IMR-90 (cell line): ENCODE measurements at regions not wholly inside any gene's neighbourhood (a gene's known extent, or its start where the extent isn't known, plus 50 kb on each side); places are given as distances from the start of the nearest gene placed in this dataset.

Experiments used
- ATAC-seq: fragments of 200-7000 bp; cut with Tn5 transposase; 2 replicates; pipeline ENCODE4 v1.9.1; 2020; ENCODE audit warnings: low read depth, mild to moderate bottlenecking, moderate library complexity
- BruUV-seq: library from RNA; stranded (reverse); fragments of 400-500 nt; replicated peaks from 2 replicates; lab custom pipeline; 2021; lab: Mats Ljungman, UMichigan
- CTCF ChIA-PET: fragments of 300-600 bp; formaldehyde crosslinking; extraction: SDS; loops from one replicate; lab custom pipeline; 2021; ENCODE audit warnings: antibody characterized with exemption; lab: Yijun Ruan, JAX
- POLR2A ChIA-PET: fragments of 300-600 bp; sonication (Branson Sonifier 250); formaldehyde crosslinking; loops from one replicate; lab custom pipeline; 2022; ENCODE audit warnings: antibody characterized with exemption; ENCODE audit not compliant: unreplicated experiment; lab: Charles Lee
- DNase-seq: peaks from one replicate; pipeline ENCODE4 v3.0.0; 2013
- H2AFZ ChIP-seq: replicated peaks from 2 replicates; pipeline ENCODE3; 2013; ENCODE audit warnings: low read length, mild to moderate bottlenecking; ENCODE audit not compliant: poor library complexity
- H2AK5ac ChIP-seq: 2 replicates; pipeline ENCODE4 v1.6.1; 2013; ENCODE audit warnings: low read depth, low read length, inconsistent platforms
- H2AK9ac ChIP-seq: replicated peaks from 2 replicates; pipeline ENCODE3; 2013; ENCODE audit warnings: mild to moderate bottlenecking, low read depth, low read length, moderate library complexity; ENCODE audit not compliant: poor library complexity
- H2BK120ac ChIP-seq: 2 replicates; pipeline ENCODE4 v1.6.1; 2013; ENCODE audit warnings: low read depth, low read length, inconsistent platforms
- H2BK15ac ChIP-seq: 3 replicates; pipeline ENCODE4 v1.6.1; 2013; ENCODE audit warnings: low read depth, low read length, inconsistent platforms
- H2BK20ac ChIP-seq: 2 replicates; pipeline ENCODE4 v1.6.1; 2013; ENCODE audit warnings: low read depth, mild to moderate bottlenecking, inconsistent platforms, low read length, moderate library complexity
- H2BK5ac ChIP-seq: 2 replicates; pipeline ENCODE4 v1.6.1; 2013; ENCODE audit warnings: mild to moderate bottlenecking, low read depth, low read length, inconsistent platforms; ENCODE audit not compliant: poor library complexity, severe bottlenecking
- H3K14ac ChIP-seq: replicated peaks from 2 replicates; pipeline ENCODE4 v1.6.1; 2013; ENCODE audit warnings: low read depth, low read length, inconsistent platforms
- H3K18ac ChIP-seq: 2 replicates; pipeline ENCODE4 v1.6.1; 2013; ENCODE audit warnings: low read depth, low read length, control low read depth
- H3K23ac ChIP-seq: 2 replicates; pipeline ENCODE4 v1.6.1; 2013; ENCODE audit warnings: low read depth, low read length, inconsistent platforms
- H3K27ac ChIP-seq: 2 replicates; pipeline ENCODE4 v1.5.1; 2013; ENCODE audit warnings: mild to moderate bottlenecking, control low read depth, low read length; ENCODE audit not compliant: insufficient read depth
- H3K27me3 ChIP-seq: 2 replicates; pipeline ENCODE4 v1.6.1; 2013; ENCODE audit warnings: low read length; ENCODE audit not compliant: control insufficient read depth, insufficient read depth
- H3K36me3 ChIP-seq: 2 replicates; pipeline ENCODE4 v1.6.1; 2013; ENCODE audit warnings: low read length, mixed read lengths; ENCODE audit not compliant: control insufficient read depth, insufficient read depth
- H3K4ac ChIP-seq: 2 replicates; pipeline ENCODE4 v1.6.1; 2013; ENCODE audit warnings: low read depth, low read length, inconsistent platforms
- H3K4me1 ChIP-seq: 2 replicates; pipeline ENCODE4 v1.6.1; 2013; ENCODE audit warnings: low read length, mixed read lengths; ENCODE audit not compliant: control insufficient read depth, insufficient read depth
- H3K4me2 ChIP-seq: 2 replicates; pipeline ENCODE4 v1.6.1; 2013; ENCODE audit warnings: low read depth, mild to moderate bottlenecking, control low read depth, low read length, moderate library complexity
- H3K4me3 ChIP-seq: 2 replicates; pipeline ENCODE4 v1.5.1; 2013; ENCODE audit warnings: low read depth, mild to moderate bottlenecking, control low read depth, low read length, moderate library complexity; ENCODE audit not compliant: insufficient read depth
- H3K56ac ChIP-seq: 2 replicates; pipeline ENCODE4 v1.6.1; 2013; ENCODE audit warnings: low read length, inconsistent platforms; ENCODE audit not compliant: insufficient read depth; ENCODE audit errors: extremely low read depth
- H3K79me1 ChIP-seq, 2 experiments: 2 replicates each; pipeline ENCODE4 v1.6.1; 2013; ENCODE audit warnings: low read length in 2 of 2, inconsistent platforms in 1 of 2, low read depth in 1 of 2
- H3K9ac ChIP-seq: 2 replicates; pipeline ENCODE4 v1.6.1; 2013; ENCODE audit warnings: low read depth, low read length, control low read depth
- H3K9me1 ChIP-seq: 2 replicates; pipeline ENCODE4 v1.6.1; 2013; ENCODE audit warnings: low read length, inconsistent platforms; ENCODE audit not compliant: insufficient read depth
- H3K9me3 ChIP-seq: 2 replicates; pipeline ENCODE4 v1.6.1; 2013; ENCODE audit warnings: low read length; ENCODE audit not compliant: control insufficient read depth, insufficient read depth
- H4K20me1 ChIP-seq: 2 replicates; pipeline ENCODE4 v1.6.1; 2013; ENCODE audit warnings: low read length, inconsistent platforms; ENCODE audit not compliant: insufficient read depth
- H4K5ac ChIP-seq: 2 replicates; pipeline ENCODE4 v1.6.1; 2013; ENCODE audit warnings: mild to moderate bottlenecking, low read depth, low read length, control low read depth
- H4K8ac ChIP-seq, 2 experiments: 2 replicates each; pipeline ENCODE4 v1.6.1; 2013; ENCODE audit warnings: low read depth in 2 of 2, low read length in 2 of 2, control low read depth in 1 of 2, inconsistent platforms in 1 of 2
- H4K91ac ChIP-seq: 2 replicates; pipeline ENCODE4 v1.6.1; 2013; ENCODE audit warnings: low read depth, low read length, inconsistent platforms; ENCODE audit not compliant: insufficient read depth
- MXI1 ChIP-seq: IDR thresholded peaks from 2 replicates; pipeline ENCODE4 v1.6.1; 2012; ENCODE audit warnings: low read depth, mild to moderate bottlenecking, low read length, moderate library complexity, borderline replicate concordance
- RAD21 ChIP-seq: IDR thresholded peaks from 2 replicates; pipeline ENCODE4 v1.6.1; 2012; ENCODE audit warnings: low read length, improper control_type of control experiment
- WGBS, 2 experiments: methylation state at CpG; one replicate each; pipeline versions ENCODE4 v1.1.5 to v1.1.7; 2013; ENCODE audit warnings: missing lambda C conversion rate in 2 of 2; ENCODE audit not compliant: insufficient read length in 1 of 2; ENCODE audit errors: extremely low coverage in 2 of 2; 5-methylcytosine and 5-hydroxymethylcytosine counted together
- dilution Hi-C: fragments of 300-500 bp; cut with HindIII; formaldehyde crosslinking; loops from one replicate; pipeline ENCODE4 v1.14.3; 2018; ENCODE audit warnings: low sequenced_read_pairs; ENCODE audit not compliant: unreplicated experiment
- in situ Hi-C: fragments of 300-500 bp; cut with MboI; formaldehyde crosslinking; loops from 3 replicates; pipeline ENCODE4 v1.14.3; 2019; ENCODE audit warnings: low sequenced_read_pairs, inconsistent platforms, mixed read lengths
- intact Hi-C: fragments of 100-400 bp; cut with micrococcal nuclease; formaldehyde crosslinking; loops from 2 replicates; pipeline ENCODE4 v1.10.0; 2022

DNA sequence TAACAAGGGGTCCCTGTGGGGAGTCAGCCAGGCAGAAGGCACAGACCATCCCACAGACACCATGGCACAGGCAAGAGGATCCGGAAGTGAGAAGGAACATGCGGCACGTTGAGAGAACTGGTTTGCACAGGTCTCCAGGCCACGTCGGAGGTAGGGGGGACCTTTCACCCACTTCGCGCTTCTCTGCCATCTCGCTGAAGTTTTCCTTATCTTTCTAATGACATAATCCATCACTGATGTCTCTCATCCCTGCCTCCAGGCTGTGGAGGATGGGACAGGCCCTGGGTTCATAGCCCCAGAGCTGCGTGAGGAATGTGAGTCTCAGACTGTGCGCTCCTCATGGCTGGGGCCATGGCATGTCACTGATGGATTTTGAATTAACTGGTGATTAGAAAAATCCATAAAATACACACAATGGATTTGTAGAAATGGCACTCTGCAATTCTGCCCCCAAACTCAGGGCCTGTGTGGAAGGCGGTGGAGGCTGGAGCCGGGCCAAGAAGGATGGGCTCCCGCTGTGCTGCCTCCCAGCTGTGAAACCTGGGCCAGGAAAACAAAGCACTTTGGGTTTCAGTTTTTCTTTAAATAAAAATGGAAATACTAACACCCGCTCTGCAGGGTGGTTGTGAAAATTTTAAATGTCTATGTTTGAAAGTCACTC lies 113.3 kb upstream of the ALKAL2 start:
- Histone ChIP-seq H3K4me3 (no peak overlapping the region), H3K27ac (no peak overlapping the region), H2AK9ac (no peak overlapping the region), H3K36me3 (no peaks in the 10 kb centered on the region), H2BK15ac (no peak overlapping the region), H3K9me1 (no peaks in the 10 kb centered on the region), H3K27me3 (no peaks in the 10 kb centered on the region), H3K4me2 (no peak overlapping the region), H4K91ac (no peak overlapping the region), H2AFZ (no peak overlapping the region), H2BK5ac (no peak overlapping the region), H3K79me1 (no peaks in the 10 kb centered on the region), H2BK20ac (no peak overlapping the region), H2AK5ac (no peak overlapping the region), H4K8ac (no peak overlapping the region), H3K18ac (no peak overlapping the region), H3K14ac (no peak overlapping the region), H3K56ac (no peak overlapping the region), H4K20me1 (no peaks in the 10 kb centered on the region), H3K4ac (no peak overlapping the region), H4K5ac (no peak overlapping the region), H3K9me3 (peaks cover 23% of the 10 kb centered on the region), H3K23ac (no peak overlapping the region), H3K9ac (no peak overlapping the region), H3K4me1 (no peaks in the 10 kb centered on the region), H2BK120ac (no peak overlapping the region)
- TF ChIP-seq MXI1, result no peak
- TF ChIP-seq RAD21, result no peak
- DNase-seq (no peak), ATAC-seq (no peak)
- intact Hi-C loops, result no loop called here
- dilution Hi-C loops, result no loop called here
- 70% methylated on average over 5 of the region's 14 CpGs; no CpG with 5 or more reads in 1 of the 2 experiments for WGBS, 2 experiments
- in situ Hi-C loops, result no loop called here
- ChIA-PET POLR2A (no interaction called here), CTCF (no interaction called here)
- no TSS peak for BruUV-seq
